HG03442 (cell line): ENCODE measurements at regions not wholly inside any gene's neighbourhood (a gene's known extent, or its start where the extent isn't known, plus 50 kb on each side); places are given as distances from the start of the nearest gene placed in this dataset.
"Not testable (repeated sequence)": the region's sequence is repeated elsewhere in the genome, so short reads cannot be mapped to it uniquely, and the experiment has no call there.

Experiments used
- ATAC-seq: cut with Tn5 transposase; IDR thresholded peaks from one replicate; pipeline ENCODE4 v1.9.1; 2021; ENCODE audit warnings: mild to moderate bottlenecking, moderate library complexity; ENCODE audit not compliant: unreplicated experiment

DNA sequence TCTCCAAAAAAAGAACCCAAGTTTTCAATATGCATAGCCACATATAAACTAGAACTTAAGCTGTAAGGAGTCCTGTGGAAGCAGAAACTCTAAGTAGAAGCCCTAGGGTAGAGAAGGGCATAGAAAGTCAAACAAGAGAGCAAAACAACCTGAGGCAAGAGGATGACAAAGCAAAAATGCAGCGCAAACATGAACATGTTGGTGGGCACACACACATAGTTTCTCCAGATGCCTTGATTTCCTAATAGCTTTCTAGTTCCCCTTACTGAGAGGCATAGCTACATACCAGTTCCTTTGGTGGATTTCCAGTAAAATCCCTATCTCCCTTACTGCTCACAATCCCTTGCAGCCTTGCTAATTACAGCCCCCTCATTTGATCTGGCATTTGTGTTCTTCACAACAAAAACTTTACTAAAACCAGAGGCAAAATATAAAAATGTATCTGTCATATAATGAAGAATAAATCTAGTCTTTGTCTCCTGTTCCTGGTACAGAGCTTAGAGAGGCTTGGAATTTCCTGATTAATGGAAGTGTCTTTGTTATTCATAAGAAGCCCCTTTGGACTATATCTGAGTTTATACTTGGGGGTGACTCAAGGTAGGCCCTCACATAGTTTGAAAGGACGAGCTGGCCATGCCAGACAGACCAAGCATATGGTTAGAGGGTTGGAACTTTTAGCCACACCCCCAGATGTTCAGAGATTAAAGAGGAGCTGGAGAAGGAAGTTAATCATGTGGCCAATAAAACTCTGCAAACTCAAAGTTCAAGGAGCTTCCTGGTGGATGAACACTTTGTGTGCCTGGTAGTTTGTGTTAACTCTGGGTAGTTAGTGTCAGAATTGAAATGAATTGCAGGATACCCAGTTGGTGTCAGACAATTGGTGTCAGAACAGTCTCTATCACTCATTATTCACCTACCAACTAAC lies 52.7 kb upstream of the ZCCHC13 start:
- ATAC-seq: no peak

DNA sequence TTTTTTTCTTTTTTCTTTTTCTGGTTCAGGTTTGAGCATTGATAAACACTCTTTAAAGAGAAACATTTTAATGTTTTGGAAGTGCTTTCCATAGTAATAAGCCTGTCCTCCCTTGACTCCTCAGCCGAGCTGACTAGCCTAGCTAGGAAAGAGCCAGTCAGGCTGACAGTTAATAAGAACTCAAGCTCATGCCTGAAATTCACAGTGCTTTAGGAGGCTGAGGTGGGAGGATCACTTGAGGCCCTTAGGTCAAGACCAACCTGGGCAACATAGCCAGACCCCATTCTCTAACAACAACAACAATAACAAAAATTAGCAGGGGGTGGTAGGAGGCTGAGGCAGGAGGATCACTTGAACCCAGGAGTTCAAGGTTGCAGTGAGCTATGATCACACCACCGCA lies 53.4 kb upstream of the ZCCHC13 start:
- no peak for ATAC-seq

DNA sequence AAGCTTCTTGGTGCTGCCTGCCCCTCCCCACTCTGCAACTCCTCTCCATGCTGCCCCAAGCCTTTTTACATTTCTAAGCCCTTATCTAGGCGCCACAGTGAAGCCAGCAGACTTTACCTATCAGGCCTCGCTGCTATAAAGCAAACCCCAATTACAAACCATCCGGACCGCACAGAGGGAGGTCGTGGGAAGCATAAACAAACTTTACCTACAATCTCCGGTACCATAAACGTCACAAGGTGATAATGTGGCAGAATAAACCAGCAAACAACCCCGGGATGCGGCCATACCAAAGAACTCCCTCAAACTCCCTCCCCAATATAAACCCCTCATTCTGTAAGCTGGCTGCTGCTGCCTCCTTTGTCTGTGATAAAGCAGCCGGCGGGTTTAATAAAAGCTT lies 54.0 kb upstream of the ZCCHC13 start:
- ATAC-seq: no peak

- ATAC-seq: no peak
Measured at GRCh38 chrX:74248889-74249288, 55.1 kb upstream of the ZCCHC13 start.

GRCh38 chrX:74246524-74246923 lies 57.5 kb upstream of the ZCCHC13 start:
- no peak for ATAC-seq

- ATAC-seq: no peak
Measured at GRCh38 chrX:74242484-74243138, 61.4 kb upstream of the ZCCHC13 start.

DNA sequence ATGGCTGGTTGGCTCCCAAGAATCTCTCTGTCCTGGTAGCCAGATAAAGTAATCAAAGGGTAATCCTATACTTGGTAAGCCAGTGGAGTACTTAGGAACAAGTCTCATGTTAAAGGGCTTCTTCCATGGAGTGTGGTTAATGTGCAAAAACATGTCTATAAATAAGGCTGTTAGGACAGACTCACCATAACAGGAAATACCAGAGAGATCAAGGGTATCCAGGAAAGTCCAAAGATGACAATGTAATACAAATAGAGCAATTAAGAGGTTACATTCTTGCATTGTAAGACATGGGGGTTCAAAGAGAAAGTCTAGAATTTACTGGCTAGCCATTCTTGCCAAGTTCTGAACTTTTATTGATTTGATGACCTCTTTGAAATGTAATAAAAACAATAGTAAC lies 61.9 kb upstream of the ZCCHC13 start:
- ATAC-seq: no peak

- no peak for ATAC-seq
Measured at GRCh38 chrX:74238771-74239170, 65.2 kb upstream of the ZCCHC13 start.

- ATAC-seq: no peak
Measured at GRCh38 chrX:74234818-74235217, 69.2 kb upstream of the ZCCHC13 start.

DNA sequence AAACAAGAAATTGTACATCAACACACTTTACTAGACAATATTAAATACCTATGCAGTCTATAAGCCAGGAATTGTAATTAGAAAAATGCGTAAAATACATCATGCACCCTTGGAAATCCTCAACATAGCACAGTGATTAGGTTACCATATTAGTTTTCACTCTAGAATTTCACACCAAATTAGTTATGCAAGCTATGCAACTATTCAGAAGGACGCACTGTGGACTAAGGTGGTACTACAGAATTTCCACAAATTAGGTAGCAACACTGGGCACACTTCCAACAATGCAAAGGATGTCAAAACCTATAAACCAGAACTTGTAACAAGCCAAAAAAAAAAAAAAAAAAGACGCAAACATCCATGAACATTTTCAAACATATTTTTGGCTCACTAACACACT lies 71.1 kb upstream of the ZCCHC13 start:
- no peak for ATAC-seq

DNA sequence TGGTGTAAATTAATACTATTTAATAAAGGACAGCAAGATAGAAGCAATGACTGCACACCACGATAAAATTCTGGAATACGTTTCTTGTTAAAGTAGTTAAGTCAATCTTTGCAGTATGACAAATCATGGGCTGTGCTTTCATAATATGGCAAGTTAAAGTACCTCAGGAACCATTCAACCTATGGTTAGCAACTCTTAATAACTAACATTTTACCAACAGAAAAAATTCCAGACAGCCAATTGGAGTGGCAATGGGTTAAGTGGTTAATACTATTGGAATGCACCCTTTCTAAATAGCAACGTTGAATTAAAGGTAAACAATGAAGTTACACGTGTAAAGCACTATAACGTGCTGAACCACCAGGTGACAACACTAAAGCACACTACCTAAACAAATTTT lies 72.4 kb upstream of the ZCCHC13 start:
- no peak for ATAC-seq

DNA sequence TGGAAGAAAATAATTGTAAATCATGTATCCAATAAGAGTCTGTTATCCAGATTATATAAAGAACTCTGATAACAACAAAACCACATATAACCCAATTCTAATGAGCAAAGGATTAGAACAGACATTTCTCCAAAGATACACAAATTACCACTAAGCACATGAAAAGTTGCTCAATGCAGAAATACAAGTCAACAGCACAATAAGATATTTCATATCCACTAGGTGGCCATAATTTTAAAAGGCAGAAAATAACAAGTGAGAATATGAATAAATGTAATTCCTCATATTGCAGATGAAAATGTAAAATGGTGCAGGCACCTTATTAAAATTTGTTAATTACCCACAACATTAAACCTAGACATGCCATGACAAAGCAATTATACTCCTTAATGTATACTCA lies 73.9 kb upstream of the ZCCHC13 start:
- no peak for ATAC-seq

DNA sequence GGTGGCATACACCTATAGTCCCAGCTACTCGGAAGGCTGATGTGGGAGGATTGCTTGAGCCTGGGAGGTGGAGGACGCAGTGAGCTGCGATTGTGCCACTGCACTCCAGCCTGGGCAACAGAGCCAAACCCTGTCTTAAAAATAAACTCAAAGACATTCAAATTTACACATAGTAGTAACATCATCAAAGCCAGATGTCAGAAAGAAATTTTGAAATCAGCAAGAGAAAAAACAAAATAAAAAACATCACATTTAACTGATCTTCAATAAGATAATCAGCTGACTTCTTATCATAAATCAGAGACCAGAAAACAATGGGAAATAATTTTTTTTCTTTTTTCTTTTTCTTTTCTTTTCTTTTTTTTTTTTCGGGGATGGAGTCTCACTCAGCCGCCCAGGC lies 78.9 kb upstream of the ZCCHC13 start:
- ATAC-seq: no peak

DNA sequence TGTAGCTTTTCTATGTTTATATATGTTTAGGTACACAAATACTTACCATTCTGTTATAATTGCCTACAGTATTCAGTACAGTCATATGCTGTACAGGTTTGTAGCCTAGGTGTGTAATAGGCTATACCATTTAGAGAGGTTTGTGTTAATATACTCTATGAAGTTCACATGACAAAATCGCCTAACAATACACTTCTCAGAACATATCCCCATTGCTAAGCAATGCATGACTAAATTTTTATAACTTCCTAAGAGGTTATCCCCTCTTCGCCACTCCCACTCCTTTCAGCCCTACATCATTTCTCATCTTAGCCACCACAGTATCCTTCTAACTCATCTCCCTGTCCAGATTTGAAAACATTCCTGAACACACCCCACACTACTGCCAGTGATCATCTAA lies 83.7 kb upstream of the ZCCHC13 start:
- ATAC-seq: no peak

GRCh38 chrX:74218895-74219294 lies 85.1 kb upstream of the ZCCHC13 start:
- no peak for ATAC-seq

DNA sequence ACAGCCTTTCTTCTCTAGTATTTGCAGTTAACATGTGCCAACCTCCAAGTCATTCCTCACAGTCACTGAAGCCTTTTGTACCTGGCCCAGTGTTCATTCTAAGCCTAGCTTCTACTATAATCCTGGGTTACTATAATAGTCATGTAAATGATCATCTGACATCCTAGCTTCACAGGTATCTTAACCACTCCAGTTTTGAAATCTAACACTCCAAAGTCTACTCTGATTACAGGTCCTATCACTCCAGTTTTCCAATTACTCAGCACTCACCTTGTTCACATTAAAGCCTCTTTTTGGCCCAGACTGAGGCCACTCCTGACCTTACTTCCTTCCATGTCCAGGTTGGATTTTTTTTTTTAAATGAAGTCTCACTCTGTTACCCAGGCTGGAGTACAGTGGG lies 87.6 kb upstream of the ZCCHC13 start:
- ATAC-seq: no peak

GRCh38 chrX:74211911-74212310 lies 92.1 kb upstream of the ZCCHC13 start:
- no peak for ATAC-seq

- no peak for ATAC-seq
Measured at GRCh38 chrX:74207539-74207938, 96.4 kb upstream of the ZCCHC13 start.

DNA sequence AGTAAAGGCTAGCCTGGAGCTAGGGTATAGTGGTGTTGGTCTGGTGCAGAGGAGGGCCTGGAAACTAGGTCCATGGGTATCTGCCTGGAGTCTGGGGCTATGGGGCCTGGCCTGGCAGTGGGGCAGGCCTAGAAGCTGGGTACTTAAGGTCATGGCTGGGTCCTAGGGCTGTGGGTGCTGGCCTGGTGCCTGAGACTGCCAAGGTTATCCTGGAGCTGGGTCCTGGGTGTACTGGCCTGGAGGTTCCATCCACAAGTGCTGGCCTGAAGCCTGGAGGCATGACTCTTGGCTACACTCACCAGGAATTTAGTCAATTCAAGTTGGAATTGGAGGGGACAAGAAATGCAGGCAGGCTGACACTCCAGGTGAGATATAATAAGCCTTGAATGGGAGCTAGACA lies 108.4 kb upstream of the ZCCHC13 start:
- ATAC-seq: no peak

DNA sequence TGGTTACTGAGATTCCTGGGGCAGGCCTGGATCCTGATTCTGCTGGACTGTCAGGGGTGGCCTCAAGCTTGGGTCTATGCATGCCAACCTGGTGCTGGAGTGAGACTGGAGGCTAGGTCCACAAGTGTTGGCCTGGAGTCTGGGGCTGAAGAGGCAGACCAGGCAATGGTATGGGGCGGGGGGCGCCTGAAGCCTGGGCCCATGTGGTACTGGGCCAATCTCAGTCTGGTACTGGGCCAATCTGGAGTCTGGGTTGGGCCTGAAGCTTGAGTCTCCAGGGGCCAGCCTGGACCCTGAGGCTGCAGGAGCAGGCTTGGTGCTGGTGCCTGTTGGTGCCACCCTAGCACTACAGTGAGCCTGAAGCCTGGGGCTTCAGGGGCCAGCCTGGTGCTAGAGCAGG lies 108.9 kb upstream of the ZCCHC13 start:
- ATAC-seq: no peak

- ATAC-seq: no peak
Measured at GRCh38 chrX:74187211-74187610, 116.8 kb upstream of the ZCCHC13 start.

DNA sequence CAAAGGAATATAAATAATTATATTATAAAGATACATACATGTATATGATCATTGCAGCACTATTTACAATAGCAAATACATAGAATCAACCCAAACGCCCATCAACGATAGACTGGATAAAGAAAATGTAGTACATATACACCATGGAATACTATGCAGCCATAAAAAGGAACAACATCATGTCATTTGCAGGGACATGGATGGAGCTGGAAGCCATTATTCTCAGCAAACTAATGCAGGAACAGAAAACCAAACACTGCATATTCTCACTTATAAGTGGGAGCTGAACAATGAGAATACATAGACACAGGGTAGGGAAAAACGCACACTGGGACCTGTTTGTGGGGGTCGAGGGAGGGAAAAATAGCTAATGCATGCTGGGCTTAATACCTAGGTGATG lies 120.9 kb upstream of the ZCCHC13 start:
- ATAC-seq: not testable (repeated sequence)
